Stimulated activated CD8-positive, alpha-beta memory T cell treated with anti-CD3 and anti-CD28 coated beads, Interleukin-4, amount 100 ng/mL, for 24 hours (primary cell): ENCODE measurements at regions not wholly inside any gene's neighbourhood (a gene's known extent, or its start where the extent isn't known, plus 50 kb on each side); places are given as distances from the start of the nearest gene placed in this dataset.
"Not testable (repeated sequence)": the region's sequence is repeated elsewhere in the genome, so short reads cannot be mapped to it uniquely, and the experiment has no call there.

Experiments
- DNase-seq: peaks from one replicate; pipeline ENCODE4 v3.0.0-alpha.2; 2020; ENCODE audit warnings: low read depth

DNA sequence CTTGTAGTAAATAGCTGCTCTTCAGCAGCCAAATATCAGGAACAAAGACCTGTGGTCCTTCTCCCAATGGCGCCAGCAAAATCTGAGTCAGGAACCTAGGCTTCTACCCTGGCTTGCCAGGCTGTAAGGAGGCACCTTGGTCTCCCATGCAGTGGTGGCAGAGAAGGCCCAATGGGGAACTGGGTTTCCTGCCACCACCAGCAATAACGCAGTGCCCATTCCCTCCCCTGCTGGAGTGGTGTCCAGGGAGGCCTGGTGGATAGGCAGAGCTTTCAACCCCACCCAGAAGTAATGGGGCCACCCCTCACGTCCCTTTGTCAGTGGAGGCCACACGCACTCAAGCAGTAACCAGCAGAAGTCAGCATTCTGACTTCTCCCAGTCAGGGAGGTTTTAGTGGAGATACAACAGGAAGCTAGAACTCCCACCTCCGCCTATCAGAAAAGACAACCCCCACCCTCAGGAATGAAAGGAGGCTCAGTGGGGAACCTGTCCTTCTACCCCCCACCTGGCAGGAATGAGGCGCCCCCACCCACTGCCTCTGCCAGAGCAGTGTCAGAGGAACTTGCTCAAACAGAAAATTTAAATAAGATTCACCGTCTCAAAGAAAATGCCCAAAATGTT, 132.4 kb downstream of the COPS8 start:
- DNase-seq = no peak

DNA sequence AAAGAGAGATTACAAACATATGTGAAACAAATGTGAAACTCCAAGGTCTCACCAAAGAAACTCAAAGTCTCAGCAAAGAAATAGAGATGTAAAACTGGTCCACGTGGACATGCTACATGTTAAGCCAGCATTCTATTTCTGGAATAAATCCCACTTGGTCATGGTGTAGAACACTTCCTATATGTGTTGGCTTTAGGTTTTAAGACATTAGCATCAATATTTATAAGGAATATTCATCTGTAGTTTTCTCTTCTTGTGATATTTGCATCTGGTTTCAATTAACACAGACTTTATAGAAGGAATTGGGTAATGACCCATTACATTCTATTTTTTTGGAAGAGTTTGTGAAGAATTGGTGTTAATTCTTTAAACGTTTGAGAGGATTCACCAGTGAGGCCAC, 133.1 kb downstream of the COPS8 start:
- no peak for DNase-seq

DNA sequence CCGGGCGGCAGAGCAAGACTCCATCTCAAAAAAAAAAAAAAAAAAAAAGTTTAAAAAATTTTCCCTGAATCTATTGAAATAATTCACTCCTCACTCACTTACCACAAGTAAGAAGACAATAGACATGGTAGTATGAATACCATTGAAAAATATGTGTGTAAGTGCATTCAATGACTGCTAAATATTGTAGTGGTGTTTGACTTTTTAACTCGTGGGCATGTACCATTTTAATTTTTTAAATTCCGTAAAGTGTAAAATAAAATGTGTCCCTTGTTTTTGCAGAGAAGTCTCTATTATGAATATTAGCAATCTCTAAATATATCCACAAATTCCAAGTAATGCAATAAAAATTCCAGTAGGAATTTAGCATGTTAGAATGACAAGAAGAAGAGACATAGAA, 134.1 kb downstream of the COPS8 start:
- DNase-seq = no peak

GRCh38 chr2:237221443-237221842, 135.8 kb downstream of the COPS8 start:
- DNase-seq = no peak

DNA sequence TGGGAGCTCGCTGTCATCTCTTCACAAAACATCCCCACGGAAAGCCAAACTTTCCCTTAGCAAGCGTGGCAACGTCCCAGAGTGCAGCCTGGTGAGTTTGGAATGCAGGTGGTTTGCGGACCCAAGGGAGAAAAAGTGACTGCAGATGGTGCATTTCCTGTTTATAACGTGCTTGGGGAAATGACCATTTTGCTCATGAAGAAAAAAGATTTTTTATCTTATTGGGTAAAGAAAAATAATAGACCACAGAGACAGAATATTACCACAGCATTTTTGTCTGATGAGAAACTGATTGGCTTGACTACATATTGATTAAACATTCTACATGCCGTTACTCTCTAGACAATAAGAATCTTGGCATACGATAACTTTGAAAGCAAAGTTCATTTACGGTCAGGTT, 136.5 kb downstream of the COPS8 start:
- DNase-seq = no peak

DNA sequence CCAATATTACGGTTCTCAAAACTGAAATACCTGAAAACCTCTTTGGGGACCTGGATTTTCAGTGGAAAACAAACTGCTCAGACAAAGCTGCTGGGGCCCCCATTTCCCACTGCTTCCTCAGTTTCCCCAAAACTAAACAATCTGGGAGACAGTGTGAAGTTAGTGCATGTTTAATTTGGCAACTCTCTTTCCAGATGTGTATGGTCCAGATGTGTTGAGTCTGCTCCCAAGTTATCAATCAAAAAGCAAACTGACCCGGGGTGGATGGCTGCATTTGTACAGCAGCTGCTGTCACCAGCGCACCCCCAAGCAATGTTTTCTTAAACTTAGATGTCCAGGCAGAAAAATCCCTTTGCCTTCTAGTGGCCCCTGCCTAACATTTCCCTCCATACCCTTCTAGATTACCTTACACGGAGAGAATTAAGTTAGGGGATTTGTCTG, 136.9 kb downstream of the COPS8 start:
- DNase-seq = no peak

GRCh38 chr2:237223201-237223861, 137.6 kb downstream of the COPS8 start:
- DNase-seq = no peak

- no peak for DNase-seq
Observed at GRCh38 chr2:237227190-237227589, 141.5 kb downstream of the COPS8 start.

- no peak for DNase-seq
Observed at GRCh38 chr2:237227592-237228280, 142.0 kb downstream of the COPS8 start.

DNA sequence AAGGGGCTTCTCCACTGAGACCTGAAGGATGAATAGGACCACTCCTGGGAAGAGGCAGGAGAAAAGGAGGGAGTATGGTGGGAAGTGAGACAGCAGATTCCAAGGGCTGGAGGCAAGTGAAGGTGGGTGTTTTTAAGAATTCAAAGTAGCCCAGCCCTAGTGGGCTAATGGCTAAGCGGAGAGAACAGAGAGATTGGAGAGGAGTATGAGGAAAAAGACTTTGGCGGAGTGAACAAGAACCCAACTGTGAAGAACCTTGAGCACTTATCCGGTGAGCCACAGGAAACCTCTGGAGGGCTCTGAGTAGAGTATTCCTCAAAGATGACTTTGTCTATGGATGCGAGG, 142.6 kb downstream of the COPS8 start:
- no peak for DNase-seq

- DNase-seq = no peak
Observed at GRCh38 chr2:237229905-237230304, 144.2 kb downstream of the COPS8 start.

DNA sequence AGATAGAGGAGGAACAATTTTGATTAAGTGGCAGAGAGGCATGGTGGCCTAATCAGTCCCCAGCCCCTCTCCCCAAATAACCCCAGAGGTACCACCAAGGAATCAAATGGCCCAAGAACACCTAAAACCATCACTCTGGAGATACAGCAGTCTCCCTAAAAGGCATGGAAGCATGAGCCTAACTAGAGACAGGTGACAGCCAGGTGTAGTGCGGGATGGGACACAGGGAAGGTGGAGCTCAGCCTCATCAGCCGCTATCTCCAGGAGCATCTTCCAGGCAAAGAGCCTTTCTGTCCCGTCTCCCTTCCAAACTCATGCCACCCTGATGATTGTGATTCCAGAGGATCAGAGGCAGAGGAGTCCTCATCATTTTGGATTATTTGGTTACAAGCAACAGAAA, 144.7 kb downstream of the COPS8 start:
- no peak for DNase-seq

GRCh38 chr2:237231593-237231992, 145.9 kb downstream of the COPS8 start:
- no peak for DNase-seq

GRCh38 chr2:237232166-237232565, 146.5 kb downstream of the COPS8 start:
- DNase-seq = no peak

- no peak for DNase-seq
Observed at GRCh38 chr2:237234268-237234667, 148.6 kb downstream of the COPS8 start.

DNA sequence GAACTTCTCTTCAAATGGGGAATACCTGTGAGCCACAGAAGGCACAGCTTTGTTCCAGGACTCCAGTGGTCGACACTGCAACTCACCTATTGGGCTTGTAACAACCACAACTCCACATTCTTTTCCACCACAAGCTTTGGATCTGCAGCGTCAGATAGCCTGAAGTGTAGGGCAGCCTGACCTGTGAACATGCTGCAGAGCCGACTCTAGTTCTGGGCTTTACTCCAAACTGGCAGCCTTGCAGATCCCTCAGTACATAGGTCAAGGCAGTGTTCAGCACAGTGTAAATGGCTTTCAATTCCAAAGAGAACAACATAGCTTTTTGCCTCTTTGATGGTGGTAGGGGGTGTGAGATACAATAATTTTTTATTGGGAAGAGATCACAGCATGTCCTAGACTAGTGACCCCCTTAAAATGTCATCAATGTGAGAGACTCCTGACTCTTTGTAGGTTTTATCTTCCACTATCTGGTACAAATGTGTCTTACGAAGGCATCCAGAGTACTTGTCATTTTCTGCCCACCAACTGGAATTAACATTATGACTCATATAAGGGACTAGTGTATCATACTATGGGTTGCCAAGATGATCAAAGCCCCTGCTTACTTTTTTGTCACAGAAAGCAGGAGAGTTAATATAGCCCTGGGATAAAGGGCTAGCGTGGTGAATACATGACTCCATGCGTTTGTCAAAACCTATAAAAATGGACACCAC, 149.8 kb downstream of the COPS8 start:
- no peak for DNase-seq

GRCh38 chr2:237236188-237236587, 150.5 kb downstream of the COPS8 start:
- DNase-seq = no peak

GRCh38 chr2:237238249-237238648, 152.6 kb downstream of the COPS8 start:
- DNase-seq = no peak

DNA sequence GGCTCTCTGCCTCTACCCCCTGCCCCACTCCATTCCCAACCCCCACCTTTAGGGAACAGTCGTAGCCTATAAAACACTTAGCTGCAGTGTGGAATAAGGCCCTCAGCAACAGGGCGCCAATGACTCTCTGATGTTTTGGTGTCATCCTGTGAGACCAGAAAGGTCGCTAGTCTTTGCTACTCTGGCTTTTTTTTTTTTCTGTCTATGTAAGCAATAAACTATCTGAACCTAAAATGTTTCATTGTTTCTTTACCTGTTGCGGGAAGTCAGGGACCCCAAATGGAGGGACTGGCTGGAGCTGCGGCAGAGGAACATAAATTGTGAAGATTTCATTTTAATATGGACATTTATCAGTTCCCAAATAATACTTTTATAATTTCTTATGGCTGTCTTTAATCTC, 154.6 kb downstream of the COPS8 start:
- DNase-seq = no peak

- DNase-seq = not testable (repeated sequence)
Observed at GRCh38 chr2:237240868-237241267, 155.2 kb downstream of the COPS8 start.

DNA sequence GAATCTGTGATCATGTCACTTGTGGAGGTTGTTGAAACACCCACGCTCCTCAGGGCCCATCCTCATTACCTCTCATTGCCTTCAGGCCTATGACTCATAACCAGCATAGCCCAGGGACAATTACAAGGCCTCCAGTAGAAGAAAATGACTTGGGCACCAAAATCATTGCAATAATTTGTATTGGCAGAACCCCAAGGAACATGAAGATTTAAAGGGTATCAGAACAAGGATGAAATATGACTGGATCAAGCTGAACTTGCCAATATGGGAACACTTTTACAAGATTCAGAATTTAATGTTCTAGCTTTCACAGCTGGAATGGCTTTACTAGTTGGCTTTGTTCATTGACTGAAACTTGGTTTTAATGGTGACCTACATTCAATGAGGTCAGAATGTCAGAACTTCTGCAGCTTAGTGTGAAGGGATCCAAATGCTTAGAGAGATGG, 156.4 kb downstream of the COPS8 start:
- no peak for DNase-seq

GRCh38 chr2:237243487-237243886, 157.8 kb downstream of the COPS8 start:
- no peak for DNase-seq

GRCh38 chr2:237244178-237244577, 158.5 kb downstream of the COPS8 start:
- no peak for DNase-seq
